Gastrocnemius medialis (tissue), 4 donors: ENCODE measurements at regions not wholly inside any gene's neighbourhood (a gene's known extent, or its start where the extent isn't known, plus 50 kb on each side); places are given as distances from the start of the nearest gene placed in this dataset.

ENCODE experiments used
- POLR2A ChIP-seq, 2 donors: fragments of 450-650 bp; IDR thresholded peaks; one replicate each; pipeline ENCODE4 v1.6.1; 2017; ENCODE audit warnings: antibody characterized with exemption in 2 of 2, mild to moderate bottlenecking in 2 of 2, moderate library complexity in 2 of 2
- TF ChIP-seq, protein P1 (sequence below), 5 experiments: fragments of 450-650 bp in 3 of 5; fragments of 200-600 bp in 2 of 5; sonication (generic) in 2 of 5; IDR thresholded peaks in 4 of 5; conservative IDR thresholded peaks in 1 of 5; 1 replicate in 4 of 5; 2 replicates in 1 of 5; pipeline ENCODE4 v1.5.1; 2016 to 2019; ENCODE audit warnings: antibody characterized with exemption in 5 of 5, mild to moderate bottlenecking in 3 of 5, moderate library complexity in 3 of 5

DNA sequence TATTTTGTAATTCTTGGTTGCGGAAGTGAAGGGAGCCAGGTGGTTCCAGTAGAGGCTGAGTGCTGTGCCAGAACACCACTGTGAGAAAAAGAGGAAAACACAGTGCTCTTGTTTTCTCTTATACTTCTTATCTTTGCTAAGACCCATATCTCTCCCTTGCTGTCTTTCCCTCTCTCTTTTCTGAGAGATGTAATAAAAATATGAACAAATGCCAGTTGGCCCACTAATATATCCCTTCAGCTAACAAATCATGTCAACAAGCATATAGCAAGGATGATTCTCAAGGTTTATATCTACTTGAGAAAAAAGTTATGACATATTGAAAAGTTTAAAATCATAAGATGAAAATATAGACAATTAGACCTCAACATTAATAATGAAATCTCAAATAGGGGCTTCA lies 758.3 kb downstream of the HDGFL1 start:
- no peak for TF ChIP-seq POLR2A (IDR thresholded peaks at IDR 0.05)
- TF ChIP-seq, protein P1, sequence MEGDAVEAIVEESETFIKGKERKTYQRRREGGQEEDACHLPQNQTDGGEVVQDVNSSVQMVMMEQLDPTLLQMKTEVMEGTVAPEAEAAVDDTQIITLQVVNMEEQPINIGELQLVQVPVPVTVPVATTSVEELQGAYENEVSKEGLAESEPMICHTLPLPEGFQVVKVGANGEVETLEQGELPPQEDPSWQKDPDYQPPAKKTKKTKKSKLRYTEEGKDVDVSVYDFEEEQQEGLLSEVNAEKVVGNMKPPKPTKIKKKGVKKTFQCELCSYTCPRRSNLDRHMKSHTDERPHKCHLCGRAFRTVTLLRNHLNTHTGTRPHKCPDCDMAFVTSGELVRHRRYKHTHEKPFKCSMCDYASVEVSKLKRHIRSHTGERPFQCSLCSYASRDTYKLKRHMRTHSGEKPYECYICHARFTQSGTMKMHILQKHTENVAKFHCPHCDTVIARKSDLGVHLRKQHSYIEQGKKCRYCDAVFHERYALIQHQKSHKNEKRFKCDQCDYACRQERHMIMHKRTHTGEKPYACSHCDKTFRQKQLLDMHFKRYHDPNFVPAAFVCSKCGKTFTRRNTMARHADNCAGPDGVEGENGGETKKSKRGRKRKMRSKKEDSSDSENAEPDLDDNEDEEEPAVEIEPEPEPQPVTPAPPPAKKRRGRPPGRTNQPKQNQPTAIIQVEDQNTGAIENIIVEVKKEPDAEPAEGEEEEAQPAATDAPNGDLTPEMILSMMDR (IDR thresholded peaks at IDR 0.05 in 4 of 5, conservative IDR thresholded peaks at IDR 0.05 in 1 of 5), result no peak
